ENCODE measurements at regions not wholly inside any gene's neighbourhood (a gene's known extent, or its start where the extent isn't known, plus 50 kb on each side); places are given as distances from the start of the nearest gene placed in this dataset.
"Not testable (repeated sequence)": the region's sequence is repeated elsewhere in the genome, so short reads cannot be mapped to it uniquely, and the experiment has no call there.

DNA sequence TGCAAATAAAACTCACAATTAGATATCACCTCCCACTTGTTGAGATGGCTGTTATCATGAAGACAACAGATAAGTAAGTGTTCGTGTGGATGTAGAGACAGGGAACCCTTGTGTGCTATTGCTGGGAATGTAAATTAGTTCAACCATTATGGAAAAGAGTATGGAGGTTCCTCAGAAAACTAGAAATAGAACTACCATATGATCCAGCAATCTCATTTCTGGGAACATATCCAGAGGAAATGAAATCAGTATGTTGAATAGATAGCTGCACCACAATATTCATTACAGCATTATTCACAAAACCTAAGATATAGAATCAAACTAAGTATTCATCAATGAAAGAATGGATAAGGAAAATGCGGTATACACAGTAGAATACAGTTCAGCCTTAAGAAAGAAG is 418.7 kb upstream of the CNTN6 start:
- DNase-seq, result no peak

DNA sequence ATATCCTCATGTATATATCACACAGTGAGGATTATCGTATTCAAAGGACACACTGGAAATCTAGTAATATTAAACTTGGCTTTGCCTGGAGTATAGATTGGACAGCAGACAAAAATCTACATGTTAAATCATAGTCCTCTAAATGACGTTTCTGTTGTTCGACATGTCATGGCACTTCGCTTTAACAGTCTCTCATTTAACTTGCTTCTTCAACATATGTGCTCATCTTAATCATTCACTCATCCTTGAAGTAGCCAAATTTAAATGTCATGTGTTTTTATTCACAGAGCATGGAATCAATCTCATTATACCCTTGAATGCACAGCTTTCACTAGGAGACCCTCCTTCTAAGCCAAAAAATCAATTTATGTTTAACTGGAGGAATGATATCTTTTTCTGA is 417.0 kb upstream of the CNTN6 start:
- no peak for DNase-seq

DNA sequence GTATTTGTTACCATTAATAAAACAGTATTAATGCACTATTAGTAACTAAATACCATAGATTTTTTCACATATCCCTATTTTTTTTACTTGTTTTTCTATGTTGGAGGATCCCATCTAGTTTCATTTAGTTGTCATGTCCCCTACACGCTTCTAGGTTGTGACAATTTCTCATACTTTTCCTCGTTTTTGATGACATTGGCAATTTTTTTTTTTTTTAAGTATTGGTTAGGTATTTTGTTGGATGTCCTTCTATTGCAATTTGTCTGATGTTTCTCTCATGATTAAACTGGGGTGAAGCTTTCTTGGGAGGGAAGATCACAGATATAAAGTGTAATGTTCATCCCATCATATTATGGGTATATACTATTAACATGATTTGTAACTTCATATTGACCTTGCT is 409.1 kb upstream of the CNTN6 start:
- DNase-seq, result no peak

DNA sequence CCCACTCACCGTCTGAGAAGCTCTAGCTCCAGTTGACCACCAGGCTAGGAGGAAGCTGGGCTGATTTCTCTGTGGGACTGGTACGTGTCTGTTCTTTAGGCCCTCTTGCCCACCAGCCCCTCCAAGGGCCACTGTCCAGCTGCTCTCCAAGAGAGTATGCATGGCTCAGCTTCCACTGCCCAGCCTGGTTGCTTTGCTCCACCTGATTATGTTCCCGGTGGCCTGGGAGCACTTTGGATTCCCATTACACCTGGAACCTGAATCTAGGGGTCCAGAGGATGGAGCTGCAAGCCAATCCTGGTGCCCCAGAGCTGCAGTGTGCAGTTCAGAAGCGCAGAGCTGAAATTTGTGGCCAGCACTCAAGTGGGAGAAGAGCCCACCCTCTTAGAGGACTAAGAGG is 402.1 kb upstream of the CNTN6 start:
- DNase-seq, result no peak

DNA sequence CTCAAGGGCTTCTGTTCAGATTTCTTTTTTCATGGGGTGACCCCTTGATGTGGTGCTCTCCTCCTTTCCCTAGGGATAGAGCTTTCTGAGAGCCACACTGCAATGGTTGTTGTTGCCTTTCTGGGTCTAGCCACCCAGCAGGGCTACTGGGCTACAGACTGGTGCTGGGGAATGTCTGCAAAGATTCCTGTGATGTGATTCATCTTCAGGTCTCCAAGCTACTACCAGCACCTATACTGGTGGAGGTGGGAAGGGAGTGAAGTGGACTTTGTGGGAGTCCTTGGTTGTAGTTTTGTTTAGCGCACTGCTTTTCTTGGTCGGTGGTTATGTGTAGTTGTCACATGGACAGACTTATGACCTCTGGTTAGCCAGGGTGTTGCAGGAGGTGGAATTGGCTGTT is 392.3 kb upstream of the CNTN6 start:
- no peak for DNase-seq

DNA sequence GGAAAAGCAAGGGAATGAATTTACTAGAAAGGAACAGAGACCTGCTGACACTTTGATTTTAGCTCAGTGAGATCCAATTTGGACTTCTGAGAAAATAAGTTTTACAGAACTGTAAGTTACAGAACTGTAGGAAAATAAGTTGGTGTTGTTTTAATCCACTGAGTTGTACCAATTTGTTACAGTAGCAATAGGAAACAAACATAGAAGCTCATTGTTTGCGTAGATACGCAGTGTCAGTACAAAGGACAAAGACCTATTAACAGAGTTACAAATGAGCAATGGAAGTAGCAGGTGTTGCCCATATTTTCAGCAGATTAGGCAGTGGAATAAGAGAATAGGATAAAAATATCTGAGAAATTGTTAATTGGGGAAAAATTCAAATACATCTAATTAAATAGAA is 385.8 kb upstream of the CNTN6 start:
- DNase-seq, result no peak

DNA sequence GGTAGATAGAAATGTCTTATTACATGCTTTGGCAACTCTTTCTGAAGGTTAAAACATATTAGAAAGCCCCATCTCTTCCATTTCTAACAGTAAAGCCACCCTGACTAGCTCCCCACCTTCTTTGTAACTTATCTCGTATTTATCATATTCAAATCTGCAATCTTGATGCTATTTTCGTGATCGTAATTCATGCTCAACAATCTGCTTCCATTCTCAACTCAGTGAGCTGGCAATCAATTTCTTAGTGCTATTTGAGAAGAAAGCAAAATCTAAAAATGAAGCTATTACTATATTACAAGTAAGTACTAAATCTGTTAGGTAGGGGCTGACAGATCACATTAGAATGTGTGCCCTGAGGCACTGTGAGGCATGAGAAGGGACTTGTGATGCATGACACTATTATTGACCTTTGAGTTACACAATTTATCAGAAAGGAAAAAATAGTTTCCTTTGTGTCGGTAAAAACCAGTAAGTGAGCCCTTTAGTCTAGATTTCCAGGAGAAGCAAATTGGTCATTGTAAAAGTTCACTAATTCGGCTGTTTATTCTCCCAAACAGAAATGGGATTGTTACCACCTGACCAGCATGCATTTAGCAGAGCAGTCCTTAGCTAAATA is 379.7 kb upstream of the CNTN6 start:
- DNase-seq, result no peak

DNA sequence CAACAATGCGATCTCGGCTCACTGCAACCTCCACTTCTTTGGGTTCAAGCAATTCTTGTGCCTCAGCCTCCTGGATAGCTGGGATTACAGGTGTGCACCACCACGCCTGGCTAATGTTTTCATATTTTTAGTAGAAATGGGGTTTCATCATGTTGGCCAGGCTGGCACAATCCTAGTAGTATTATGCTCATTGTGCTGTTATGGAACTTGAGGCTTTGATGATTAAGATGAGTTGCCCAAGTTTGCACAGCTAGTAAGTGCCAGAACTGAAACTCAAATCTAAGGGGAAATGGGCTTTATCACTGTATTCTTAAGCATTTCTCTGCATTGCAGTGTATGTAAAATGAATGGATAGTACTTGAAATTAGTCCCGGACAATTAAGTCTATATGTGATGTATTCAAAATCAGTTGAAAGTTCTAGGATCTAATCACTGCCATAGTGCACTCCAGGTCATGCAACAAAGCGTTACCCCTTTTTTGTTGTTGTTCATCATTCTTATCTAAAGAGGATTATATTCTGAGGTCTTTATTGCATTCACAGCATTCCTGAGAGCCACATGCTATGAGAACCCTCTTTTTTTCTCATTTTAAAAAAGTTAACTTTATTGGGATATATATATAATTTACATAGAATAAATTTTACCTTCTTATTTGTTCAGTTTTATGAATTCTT is 378.7 kb upstream of the CNTN6 start:
- no peak for DNase-seq

DNA sequence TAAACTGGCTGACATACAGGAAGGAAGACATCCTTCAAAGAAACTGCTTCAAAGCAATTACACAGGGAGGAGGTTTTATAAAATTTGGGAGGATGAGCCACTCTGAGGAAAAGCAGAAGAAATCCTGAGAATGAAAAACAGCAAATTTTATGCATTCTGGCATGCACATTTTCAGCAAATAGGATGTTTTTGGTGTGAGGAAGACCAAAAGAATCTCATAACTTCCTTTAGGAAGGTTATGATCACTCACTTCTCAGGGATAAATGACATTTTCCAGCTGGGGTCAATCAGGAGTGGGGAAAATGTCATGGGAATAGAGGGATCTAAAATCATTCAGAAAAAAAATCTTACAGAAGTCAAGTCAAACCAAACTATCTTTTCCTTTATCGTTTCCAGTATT is 371.7 kb upstream of the CNTN6 start:
- DNase-seq, result no peak

DNA sequence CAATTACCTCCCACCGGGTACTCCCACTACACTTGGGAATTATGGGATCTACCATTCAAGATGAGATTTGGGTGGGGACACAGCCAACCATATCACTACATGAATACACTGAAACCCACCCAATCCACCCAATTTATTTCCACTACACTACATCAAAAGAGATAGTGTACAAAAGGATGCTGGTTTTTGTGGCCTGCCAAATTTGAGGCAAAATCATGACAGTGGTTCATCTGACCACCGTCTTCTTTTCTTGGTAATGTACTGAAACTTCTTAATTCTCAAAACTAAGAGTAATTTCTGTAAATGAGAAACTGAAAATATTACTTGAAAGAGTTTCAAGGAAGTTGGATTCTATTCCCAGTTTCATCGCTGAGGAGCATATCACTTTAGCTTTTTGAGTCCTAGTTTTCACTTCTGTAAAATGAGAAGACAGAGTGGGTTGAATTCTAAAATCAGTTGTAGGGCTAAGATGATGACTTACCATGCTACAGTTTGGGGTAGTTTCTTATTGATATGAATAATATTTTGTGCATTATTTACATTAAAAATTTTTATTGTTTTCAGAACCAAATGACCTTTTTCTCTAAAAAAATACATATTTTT is 360.4 kb upstream of the CNTN6 start:
- no peak for DNase-seq

DNA sequence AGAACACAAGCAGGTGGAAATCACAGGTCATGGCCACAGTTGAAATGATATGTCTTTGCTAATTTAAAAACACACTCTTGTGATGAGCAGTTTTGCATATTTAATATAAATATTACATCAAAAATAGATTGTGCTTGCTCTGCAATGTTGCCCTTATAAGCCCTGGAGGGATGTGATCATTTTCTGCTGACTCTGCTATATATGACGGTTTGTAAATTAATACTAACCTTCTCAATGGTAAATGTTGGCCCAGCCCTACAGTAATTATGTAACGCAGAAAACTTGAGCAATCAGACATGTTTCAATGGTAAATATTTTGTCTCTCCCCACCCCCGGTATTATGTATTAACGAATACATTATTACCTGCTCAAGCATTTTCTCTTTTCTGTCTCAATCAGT is 359.5 kb upstream of the CNTN6 start:
- DNase-seq, result no peak

DNA sequence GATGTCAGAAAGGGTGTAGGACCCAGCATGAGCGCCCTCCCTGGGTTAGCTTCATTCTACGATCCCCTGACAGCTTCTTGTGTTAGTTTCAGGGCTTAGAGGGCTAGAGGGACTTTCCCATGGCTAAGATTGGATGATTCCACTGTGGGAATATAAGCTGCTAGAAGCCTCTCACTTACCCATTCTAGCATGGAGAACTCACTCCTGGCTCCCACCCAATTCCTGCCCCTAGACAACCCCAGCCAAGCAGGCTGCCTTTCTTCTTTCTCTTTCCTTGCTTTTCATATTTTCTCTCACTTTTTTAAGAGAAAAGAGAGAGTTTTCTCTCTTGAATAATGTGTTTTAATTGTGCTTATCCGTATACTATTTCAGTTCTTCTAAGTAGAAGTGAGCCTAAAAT is 335.1 kb upstream of the CNTN6 start:
- DNase-seq, result no peak

DNA sequence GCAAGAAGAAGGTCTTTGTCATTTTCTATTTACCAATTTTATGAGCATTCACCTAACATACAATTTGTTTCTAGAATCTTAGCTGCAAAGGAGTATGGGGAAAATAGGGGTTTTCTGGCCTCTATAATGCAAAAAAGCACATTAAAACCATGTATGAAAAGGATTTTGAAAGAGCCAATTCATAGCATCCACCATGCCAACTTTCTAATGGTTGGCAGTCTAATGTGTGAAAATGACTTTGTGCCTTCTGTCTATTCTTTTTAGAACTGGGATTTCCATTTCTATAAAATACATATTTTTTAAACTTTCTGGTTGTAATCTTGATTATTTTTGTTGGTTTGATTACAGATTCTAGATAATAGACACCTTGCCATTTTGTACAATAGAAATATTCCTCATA is 333.7 kb upstream of the CNTN6 start:
- DNase-seq, result no peak

DNA sequence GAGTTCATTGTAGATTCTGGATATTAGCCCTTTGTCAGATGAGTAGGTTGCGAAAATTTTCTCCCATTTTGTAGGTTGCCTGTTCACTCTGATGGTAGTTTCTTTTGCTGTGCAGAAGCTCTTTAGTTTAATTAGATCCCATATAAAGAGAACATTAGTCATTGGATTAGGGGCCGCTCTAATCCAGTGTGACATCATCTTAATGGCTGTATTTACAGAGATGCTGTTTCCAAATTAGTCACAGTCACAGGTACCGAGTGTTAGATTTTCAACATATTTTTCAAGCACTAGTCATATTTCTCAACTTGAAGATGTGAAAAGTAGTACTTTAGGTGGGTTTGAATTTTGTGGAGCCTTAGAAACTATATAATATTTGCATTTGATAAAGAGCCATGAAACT is 319.4 kb upstream of the CNTN6 start:
- not testable (repeated sequence) for DNase-seq

DNA sequence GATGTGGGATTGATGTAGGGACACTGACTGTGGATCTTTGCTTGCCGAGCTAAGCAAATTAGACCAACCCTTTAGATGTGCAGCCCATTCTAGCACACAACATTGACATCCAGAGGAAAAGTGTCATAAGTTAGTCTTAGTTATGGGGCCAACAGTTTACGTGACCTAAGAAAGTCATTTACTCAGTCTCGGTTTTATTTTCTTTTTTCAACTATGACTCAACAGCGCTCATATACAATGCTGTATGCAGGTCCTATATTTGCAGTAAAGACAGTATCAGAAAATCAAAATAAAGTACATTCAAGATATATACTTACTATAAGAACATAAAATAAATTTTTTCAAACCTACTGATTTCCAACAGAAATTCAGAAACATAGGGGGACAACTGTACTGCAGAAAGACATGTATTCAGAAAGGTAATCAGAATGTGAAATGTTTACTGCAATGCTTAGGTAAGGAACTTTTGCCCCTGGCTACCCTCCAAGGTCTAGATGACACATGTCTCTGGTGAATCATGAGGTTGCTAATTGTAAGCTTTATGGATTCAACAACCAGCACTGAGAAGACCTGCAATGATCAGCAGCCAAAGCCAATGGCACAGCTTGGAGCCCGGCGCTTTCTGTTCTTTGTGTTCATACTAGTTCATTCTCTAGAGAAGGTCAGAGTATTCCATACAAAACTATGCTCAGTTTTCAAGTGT is 317.5 kb upstream of the CNTN6 start:
- no peak for DNase-seq

DNA sequence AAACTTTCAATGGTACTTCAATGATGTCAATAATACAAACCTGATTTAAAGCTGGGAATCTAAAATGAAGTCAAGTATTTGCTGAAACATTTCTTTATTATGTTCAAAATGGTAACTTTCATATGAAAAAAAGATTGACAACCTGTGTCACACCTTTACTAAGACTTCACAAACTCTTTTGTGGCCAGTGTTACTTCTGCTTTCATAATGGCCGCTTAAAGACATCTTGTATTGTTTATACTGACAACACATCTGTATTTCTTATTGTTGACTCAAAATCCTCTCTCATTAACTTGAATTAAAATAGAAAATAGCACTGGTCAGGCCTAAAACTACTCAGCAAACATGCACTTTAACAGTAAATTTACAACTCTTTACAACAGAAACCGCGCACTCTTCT is 312.3 kb upstream of the CNTN6 start:
- DNase-seq, result no peak

DNA sequence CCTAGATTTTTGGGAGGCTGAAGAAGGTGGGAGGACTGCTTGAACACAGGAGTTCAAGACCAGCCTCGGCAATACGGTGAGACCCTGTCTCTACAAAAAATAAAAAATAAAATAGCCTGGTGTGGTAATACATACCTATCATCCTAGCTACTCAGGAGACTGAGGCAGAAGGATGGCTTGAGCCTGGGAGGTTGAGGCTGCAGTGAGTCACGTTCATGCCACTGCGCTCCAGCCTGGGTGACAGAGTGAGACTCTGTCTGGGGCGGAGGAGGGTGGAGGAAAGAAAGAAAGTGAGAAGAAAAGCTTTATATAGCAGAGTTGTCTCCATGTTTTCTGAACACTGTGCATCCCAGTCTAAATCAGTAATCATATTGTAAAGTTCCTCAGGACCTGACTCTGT is 301.4 kb upstream of the CNTN6 start:
- DNase-seq, result no peak

DNA sequence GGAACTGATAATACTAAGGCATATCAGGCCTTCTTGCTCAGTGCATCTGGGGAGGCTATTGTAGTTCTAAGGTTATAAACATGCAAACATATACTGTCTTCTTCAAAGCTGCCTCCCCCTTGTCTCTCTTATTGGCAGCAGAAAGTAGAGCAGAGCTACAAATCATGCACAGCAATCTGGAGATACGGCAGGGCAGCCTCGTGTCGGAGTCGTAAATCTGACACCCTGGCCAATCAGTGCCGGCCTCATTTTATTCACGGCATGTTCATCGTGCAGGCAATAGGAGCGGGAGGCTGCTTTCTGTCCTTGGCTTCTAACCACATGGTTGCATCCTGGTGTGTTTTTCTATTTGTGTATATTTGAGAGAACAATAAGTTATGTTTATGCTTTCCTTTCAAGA is 300.2 kb upstream of the CNTN6 start:
- DNase-seq, result no peak

DNA sequence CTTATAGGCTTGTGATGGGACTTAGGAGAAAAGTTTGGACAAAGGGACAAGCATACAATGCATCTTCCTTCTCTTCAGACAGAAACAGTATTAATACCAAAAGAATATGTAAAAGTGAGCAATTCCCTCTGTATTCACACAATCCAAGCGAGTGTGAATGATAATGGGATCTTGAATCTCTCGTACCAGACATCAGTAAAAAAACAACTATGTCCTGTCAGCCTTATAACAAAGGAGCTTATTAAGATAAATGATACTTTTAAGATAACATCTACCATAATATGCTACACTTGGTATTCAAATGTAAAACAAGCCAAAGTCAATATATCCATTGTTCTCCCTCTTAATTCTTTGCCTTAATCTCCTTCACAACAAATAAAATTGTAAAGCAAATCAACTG is 288.6 kb upstream of the CNTN6 start:
- no peak for DNase-seq

DNA sequence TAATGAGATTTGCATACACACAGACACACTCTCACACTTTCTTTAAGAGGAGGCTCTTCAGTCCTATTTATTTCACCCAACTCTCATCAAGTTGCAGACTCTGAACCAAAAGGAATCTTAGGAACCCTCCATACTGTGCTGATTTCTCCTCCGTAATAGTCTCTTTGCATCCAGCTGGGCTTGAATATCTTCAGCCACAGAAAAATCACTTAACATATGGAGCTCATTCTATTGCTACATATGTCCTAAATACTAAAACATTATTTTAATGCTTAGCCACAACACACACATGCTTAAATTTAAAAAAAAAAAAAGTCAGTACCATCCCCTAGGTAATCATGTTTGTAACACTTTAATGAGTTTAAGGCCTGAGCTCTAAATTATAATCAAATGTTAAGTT is 287.5 kb upstream of the CNTN6 start:
- no peak for DNase-seq

DNA sequence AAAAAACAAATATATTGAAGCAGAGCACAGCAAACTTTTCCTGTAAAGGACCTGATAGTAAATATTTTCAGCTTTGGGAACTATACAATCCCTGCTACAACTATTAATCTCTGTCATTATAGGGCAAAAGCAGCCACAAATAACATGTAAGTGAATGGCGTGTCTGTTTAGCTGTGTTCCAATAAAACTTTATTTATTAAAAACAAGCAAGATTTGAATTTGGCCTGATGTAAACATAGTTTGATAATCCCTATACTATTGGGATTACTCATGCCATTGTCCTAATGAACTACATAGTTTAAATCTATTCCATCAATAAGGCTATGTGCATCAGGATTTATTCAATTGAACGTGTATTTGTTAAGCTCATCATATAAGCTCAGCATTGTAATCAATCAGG is 286.8 kb upstream of the CNTN6 start:
- DNase-seq, result no peak

DNA sequence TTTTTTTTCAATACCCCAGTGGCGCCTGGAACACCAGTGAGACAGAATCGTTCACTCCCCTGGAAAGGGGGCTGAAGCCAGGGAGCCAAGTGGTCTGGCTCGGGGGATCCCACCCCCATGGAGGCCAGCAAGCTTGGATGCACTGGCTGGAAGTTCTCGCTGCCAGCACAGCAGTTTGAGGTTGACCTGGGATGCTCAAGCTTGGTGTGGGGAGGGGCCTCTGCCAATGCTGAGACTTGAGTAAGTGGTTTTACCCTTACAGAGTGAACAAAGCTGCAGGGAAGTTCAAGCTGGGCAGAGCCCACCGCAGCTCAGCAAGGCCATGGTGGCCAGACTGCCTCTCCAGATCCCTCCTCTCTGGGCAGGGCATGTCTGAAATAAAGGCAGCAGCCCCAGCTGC is 276.2 kb upstream of the CNTN6 start:
- no peak for DNase-seq

DNA sequence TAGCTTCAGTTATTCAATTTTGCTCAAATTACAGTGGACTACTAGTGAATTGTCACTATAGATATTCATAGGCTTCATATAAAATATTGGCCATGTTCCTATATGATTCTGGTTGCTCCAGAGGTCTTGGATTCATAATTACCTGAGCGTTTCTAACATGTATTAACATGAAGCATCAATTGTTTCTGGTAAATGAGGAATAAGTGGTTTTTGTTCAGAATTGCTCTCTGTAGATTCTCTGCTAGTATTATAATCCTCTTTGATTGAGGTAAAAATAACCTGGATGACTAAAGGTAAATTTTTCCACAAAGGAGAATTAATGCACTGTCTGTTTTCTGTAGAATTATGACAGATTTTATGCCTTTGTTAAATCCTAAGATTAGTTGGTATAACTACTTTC is 258.1 kb upstream of the CNTN6 start:
- no peak for DNase-seq

DNA sequence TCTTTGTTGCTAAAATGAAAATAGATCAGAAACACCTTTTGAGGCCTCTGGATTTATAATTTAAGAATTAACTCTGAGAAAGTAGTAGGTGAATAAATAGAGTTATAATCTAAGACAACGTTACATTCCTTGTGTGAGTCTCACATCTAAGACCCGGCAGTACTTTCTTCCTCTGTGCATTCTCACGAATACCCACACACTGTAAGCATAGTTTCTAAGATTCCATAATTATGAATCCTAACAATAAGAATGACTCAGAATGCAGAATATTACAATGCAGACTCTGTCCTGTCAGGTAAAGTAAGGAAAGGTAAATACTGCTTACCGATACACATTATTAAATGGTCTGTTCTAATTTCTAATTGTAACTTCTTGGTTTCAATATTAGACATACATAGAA is 257.7 kb upstream of the CNTN6 start:
- no peak for DNase-seq
